Renal cortical epithelial cell (primary cell): ENCODE measurements at regions not wholly inside any gene's neighbourhood (a gene's known extent, or its start where the extent isn't known, plus 50 kb on each side); places are given as distances from the start of the nearest gene placed in this dataset.
"Not testable (repeated sequence)": the region's sequence is repeated elsewhere in the genome, so short reads cannot be mapped to it uniquely, and the experiment has no call there.

Experiments
- DNase-seq: peaks from one replicate; pipeline ENCODE4 v3.0.0-alpha.2; 2011; ENCODE audit warnings: low read depth

- DNase-seq, result no peak
These were observed 228.8 kb upstream of the B3GALT2 start for GRCh38 chr1:193415256-193415655.

- DNase-seq, result no peak
These were observed 227.0 kb upstream of the B3GALT2 start for GRCh38 chr1:193413376-193413775.

- no peak for DNase-seq
These were observed 226.3 kb upstream of the B3GALT2 start for GRCh38 chr1:193412748-193413147.

- no peak for DNase-seq
These were observed 225.3 kb upstream of the B3GALT2 start for GRCh38 chr1:193411714-193412113.

GRCh38 chr1:193411215-193411614 is 224.8 kb upstream of the B3GALT2 start:
- no peak for DNase-seq

GRCh38 chr1:193408782-193409293 is 222.4 kb upstream of the B3GALT2 start:
- DNase-seq, result peak; percentile 91

DNA sequence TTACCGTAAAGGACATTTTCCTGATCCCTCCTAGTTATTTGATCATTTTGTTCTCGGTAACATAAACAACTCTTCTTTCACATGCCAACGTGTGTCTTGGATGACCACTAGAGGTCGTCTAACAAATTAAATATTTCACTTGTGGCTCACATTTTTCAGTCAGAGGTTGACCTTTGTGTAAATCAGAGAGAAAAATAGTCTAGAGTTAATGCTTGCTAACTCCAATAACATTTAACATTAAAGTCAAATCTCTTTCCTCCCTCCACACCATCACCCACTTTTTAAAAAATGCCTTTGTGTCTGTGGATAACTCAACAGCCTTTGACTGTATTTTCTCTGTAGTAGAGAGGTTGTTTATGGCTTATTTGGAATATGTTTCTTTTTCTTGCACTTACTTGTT is 220.5 kb upstream of the B3GALT2 start:
- DNase-seq, result peak; percentile 76

DNA sequence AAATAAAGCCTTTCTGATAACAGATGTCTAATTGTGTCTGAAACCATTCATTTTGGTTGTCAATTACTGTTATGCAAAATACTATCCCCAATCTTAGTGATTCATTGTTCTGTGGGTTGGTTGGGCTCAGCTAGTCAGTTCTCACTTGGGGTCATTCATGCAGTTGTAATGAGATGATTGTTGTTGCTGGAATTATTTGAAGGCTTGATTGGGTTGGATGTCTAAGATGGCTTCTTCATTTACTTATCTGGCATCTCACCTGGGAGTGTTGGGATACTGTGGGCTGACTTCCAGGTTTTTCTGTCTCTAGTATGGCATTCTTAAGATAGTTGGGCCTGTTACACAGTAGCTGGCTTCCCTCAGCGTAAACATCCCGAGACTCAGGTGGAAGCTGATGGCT is 217.8 kb upstream of the B3GALT2 start:
- peak; percentile 55 for DNase-seq

DNA sequence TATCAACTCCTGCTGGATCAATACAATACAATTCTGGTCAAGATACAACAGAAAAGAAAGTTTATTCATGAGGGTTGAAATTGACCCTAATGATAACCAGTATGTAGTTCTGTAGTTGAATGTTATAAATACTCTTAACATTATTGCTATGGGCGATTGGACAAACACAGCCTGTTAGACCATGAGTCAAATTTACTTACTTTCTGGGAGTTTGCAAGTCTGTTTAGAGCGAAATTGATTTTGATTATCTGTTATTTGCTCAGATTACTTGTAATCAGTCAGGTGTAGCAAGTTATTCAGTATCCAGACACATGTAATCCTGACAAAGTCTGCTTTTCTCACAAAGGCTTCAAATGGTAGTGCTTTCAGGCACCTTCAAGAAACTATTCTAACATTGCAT is 216.6 kb upstream of the B3GALT2 start:
- peak; percentile 82 for DNase-seq

GRCh38 chr1:193402037-193402436 is 215.6 kb upstream of the B3GALT2 start:
- DNase-seq, result no peak

- no peak for DNase-seq
These were observed 207.9 kb upstream of the B3GALT2 start for GRCh38 chr1:193394336-193394735.

GRCh38 chr1:193392686-193393085 is 206.3 kb upstream of the B3GALT2 start:
- DNase-seq, result no peak

- no peak for DNase-seq
These were observed 202.3 kb upstream of the B3GALT2 start for GRCh38 chr1:193388683-193389082.

DNA sequence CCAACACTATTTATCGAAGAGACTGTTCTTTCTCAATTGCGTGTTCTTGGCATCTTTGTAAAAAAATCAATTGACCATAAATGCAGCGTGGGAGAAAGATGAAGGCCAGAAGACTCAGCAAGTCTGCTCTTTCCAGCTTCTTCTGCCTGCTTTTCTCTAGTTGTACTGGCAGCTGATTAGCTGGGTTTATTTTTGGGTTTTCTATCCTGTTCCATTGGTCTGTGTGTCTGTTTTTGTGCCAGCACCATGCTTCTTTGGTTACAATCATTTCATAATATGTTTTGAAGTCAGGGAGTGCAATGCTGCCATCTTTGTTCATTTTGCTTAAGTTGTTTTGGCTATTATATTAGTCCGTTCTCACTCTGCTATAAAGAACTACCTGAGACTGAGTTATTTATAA is 201.8 kb upstream of the B3GALT2 start:
- no peak for DNase-seq

DNA sequence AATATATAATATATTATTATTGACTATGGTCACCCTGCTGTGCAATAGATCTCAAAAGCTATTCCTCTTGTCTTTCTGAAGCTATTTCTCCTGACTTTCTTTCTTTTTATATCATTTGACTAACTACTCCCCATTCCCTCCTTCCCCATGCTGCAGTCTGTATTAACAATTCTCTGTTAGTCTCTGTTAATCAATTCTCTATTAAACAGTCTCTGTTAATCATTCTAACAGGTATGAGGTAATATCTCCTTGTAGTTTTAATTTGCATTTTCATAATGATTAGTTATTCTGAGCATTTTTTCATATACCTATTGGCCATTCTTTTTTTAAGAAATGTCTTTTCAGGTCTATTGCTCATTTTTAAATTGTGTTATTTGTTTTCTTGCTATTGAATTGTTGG is 201.0 kb upstream of the B3GALT2 start:
- DNase-seq, result peak; percentile 42

- DNase-seq, result not testable (repeated sequence)
These were observed 192.0 kb upstream of the B3GALT2 start for GRCh38 chr1:193378451-193378850.

DNA sequence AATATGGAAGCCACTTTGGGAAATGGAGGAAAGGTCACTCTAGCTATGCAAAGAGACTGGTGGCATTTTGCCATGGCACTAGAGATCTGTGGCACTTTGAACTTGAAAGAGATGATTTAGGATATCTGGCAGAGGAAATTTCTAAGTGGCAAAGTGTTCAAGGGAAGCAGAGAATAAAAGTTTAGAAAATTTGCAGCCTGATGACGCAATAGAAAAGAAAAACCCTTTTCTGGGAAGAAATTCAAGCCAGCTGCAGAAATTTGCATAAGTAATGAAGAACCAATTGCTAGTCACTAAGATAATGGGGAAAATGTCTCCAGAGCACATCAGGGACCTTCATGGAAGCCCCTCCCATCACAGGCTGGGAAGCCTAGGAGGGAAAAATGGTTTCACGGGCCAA is 191.1 kb upstream of the B3GALT2 start:
- no peak for DNase-seq

DNA sequence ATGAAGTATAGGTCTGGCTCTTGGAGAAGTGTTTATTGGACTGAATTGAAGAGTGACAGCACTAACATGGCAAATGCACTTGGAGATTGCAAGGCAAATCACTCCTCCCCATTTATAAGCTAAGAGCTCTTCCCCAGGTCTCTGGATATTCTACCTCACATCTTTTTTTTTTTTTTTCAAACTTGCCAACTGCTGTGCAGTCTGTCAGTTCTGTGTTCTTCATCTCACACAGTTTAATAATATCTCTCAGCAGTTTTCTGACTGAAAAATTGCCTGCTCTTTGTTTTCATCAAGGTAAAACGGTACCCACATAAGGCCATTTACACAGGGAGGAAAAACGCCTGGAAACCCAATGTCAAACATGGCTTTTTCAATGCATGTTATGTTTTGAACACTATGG is 186.1 kb upstream of the B3GALT2 start:
- DNase-seq, result no peak

DNA sequence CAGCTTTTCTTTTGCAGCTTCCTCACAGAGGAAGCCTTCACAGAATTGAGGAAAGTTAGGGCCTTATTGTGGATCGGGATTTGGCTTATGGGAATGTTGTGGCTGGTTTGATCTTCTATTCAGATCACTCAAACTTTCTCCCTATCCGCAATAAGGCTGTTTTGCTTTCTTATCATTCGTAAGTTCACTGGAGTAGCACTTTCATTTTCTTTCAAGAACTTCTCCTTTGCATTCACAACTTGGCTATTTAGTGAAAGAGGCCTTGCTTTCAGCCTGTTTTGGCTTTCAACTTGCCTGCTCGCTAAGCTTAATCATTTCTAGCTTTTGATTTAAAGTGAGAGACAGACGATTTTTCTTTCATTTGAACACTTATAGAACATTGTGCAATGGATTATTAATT is 181.9 kb upstream of the B3GALT2 start:
- no peak for DNase-seq

DNA sequence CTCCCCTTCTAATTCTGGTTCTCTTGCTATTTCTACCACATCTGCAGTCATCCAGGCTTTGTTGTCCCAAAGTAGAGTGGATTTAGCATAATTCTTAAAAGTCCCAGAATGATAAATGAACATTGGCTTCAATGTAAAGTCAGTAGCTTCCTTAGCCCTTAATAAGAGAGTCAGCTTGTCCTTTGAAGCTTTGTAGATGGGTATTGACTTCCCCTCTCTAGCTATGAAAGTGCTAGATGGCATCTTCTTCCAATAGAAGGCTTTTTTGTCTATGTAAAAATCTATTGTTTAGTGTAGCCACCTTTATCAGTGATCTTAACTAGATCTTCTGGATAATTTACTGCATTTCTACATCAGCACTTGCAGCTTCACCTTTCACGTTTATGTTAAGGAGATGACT is 181.4 kb upstream of the B3GALT2 start:
- no peak for DNase-seq

GRCh38 chr1:193366764-193367507 is 180.5 kb upstream of the B3GALT2 start:
- DNase-seq, result no peak

GRCh38 chr1:193365966-193366365 is 179.6 kb upstream of the B3GALT2 start:
- DNase-seq, result no peak

GRCh38 chr1:193359631-193360030 is 173.2 kb upstream of the B3GALT2 start:
- DNase-seq, result no peak

DNA sequence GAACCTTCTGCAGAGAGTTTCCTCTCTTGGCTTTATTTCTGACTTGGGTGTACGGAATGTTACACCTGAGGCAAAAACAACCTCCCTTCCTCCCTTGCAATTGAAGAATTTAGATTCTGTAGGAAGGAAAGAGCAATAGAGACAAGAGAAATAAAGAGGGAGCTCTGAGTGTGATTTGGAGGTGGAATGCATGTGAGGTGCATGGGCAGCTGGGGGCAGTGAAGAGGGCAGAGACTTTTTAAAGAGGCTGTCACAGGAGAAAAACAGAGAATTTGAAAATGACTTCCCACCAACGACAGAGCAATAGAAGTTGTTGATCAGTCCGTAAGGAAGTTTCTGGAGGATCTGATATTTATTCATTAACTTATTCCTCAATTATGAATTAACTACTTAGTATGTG is 172.0 kb upstream of the B3GALT2 start:
- peak; percentile 24 for DNase-seq
